HG03175 (cell line): ENCODE measurements at regions not wholly inside any gene's neighbourhood (a gene's known extent, or its start where the extent isn't known, plus 50 kb on each side); places are given as distances from the start of the nearest gene placed in this dataset.
"Not testable (repeated sequence)": the region's sequence is repeated elsewhere in the genome, so short reads cannot be mapped to it uniquely, and the experiment has no call there.

Experiments used
- ATAC-seq: cut with Tn5 transposase; IDR thresholded peaks from one replicate; pipeline ENCODE4 v1.9.1; 2021; ENCODE audit warnings: mild to moderate bottlenecking, moderate library complexity; ENCODE audit not compliant: unreplicated experiment

GRCh38 chrX:46034868-46035267, 510.4 kb downstream of the ZNF674 start:
- ATAC-seq = no peak

GRCh38 chrX:46029777-46030176, 515.4 kb downstream of the ZNF674 start:
- no peak for ATAC-seq

GRCh38 chrX:46016296-46016695, 528.9 kb downstream of the ZNF674 start:
- no peak for ATAC-seq

- ATAC-seq = no peak
Measured at GRCh38 chrX:46015653-46016052, 529.6 kb downstream of the ZNF674 start.

GRCh38 chrX:45992402-45993123, 552.7 kb downstream of the ZNF674 start:
- ATAC-seq = no peak

GRCh38 chrX:45986971-45987370, 558.2 kb downstream of the ZNF674 start:
- ATAC-seq = no peak

GRCh38 chrX:45986081-45986480, 559.1 kb downstream of the ZNF674 start:
- no peak for ATAC-seq

GRCh38 chrX:45982958-45983727, 562.1 kb downstream of the ZNF674 start:
- ATAC-seq = not testable (repeated sequence)

- ATAC-seq = no peak
Measured at GRCh38 chrX:45980726-45981125, 564.5 kb downstream of the ZNF674 start.

- ATAC-seq = no peak
Measured at GRCh38 chrX:45975633-45976032, 569.6 kb downstream of the ZNF674 start.

GRCh38 chrX:45972636-45973035, 572.6 kb downstream of the ZNF674 start:
- no peak for ATAC-seq

GRCh38 chrX:45959567-45959966, 585.7 kb downstream of the ZNF674 start:
- no peak for ATAC-seq

GRCh38 chrX:45956191-45956870, 588.9 kb downstream of the ZNF674 start:
- ATAC-seq = no peak

GRCh38 chrX:45955661-45956060, 589.6 kb downstream of the ZNF674 start:
- ATAC-seq = no peak

- ATAC-seq = no peak
Measured at GRCh38 chrX:45954026-45954425, 591.2 kb downstream of the ZNF674 start.

- ATAC-seq = no peak
Measured at GRCh38 chrX:45952030-45952429, 593.2 kb downstream of the ZNF674 start.

GRCh38 chrX:45935408-45935807, 609.8 kb downstream of the ZNF674 start:
- no peak for ATAC-seq

GRCh38 chrX:45912316-45912715, 632.9 kb downstream of the ZNF674 start:
- no peak for ATAC-seq

- ATAC-seq = no peak
Measured at GRCh38 chrX:45907786-45908185, 637.4 kb downstream of the ZNF674 start.

- no peak for ATAC-seq
Measured at GRCh38 chrX:45903781-45904201, 641.4 kb downstream of the ZNF674 start.

- ATAC-seq = no peak
Measured at GRCh38 chrX:45900766-45901615, 644.2 kb downstream of the ZNF674 start.
